Thyroid gland (tissue), 4 donors: ENCODE measurements at regions not wholly inside any gene's neighbourhood (a gene's known extent, or its start where the extent isn't known, plus 50 kb on each side); places are given as distances from the start of the nearest gene placed in this dataset.

Experiments used
- CTCF ChIP-seq, 6 experiments: fragments of 200-600 bp in 3 of 6; fragments of 450-650 bp in 3 of 6; sonication (generic) in 3 of 6; IDR thresholded peaks; one replicate each; pipeline ENCODE4 v1.5.1; 2016 to 2019; ENCODE audit warnings: antibody characterized with exemption in 6 of 6, mild to moderate bottlenecking in 2 of 6, inconsistent platforms in 1 of 6, moderate library complexity in 1 of 6
- POLR2A ChIP-seq, 2 donors: fragments of 450-650 bp; IDR thresholded peaks; one replicate each; pipeline ENCODE4 v1.6.1; 2017; ENCODE audit warnings: antibody characterized with exemption in 2 of 2, mild to moderate bottlenecking in 2 of 2, moderate library complexity in 1 of 2

GRCh38 chr5:147045290-147045689 lies 166.7 kb upstream of the PPP2R2B start:
- TF ChIP-seq CTCF (IDR thresholded peaks at IDR 0.05) = no peak
- no peak for TF ChIP-seq POLR2A (IDR thresholded peaks at IDR 0.05)
